HL-60 (cell line): ENCODE measurements at regions not wholly inside any gene's neighbourhood (a gene's known extent, or its start where the extent isn't known, plus 50 kb on each side); places are given as distances from the start of the nearest gene placed in this dataset.

Experiments
- POLR2AphosphoS5 ChIP-seq: IDR thresholded peaks from 2 replicates; pipeline ENCODE4 v1.6.1; 2012; ENCODE audit warnings: low read depth
- TF ChIP-seq, protein P1 (sequence below): IDR thresholded peaks from one replicate; pipeline ENCODE4 v1.5.1; 2011; ENCODE audit warnings: low read length, control low read depth, inconsistent platforms; ENCODE audit not compliant: insufficient read depth
- TF ChIP-seq, protein P2 (sequence below): IDR thresholded peaks from 2 replicates; pipeline ENCODE4 v1.6.1; 2012; ENCODE audit warnings: low read depth; ENCODE audit not compliant: insufficient replicate concordance

DNA sequence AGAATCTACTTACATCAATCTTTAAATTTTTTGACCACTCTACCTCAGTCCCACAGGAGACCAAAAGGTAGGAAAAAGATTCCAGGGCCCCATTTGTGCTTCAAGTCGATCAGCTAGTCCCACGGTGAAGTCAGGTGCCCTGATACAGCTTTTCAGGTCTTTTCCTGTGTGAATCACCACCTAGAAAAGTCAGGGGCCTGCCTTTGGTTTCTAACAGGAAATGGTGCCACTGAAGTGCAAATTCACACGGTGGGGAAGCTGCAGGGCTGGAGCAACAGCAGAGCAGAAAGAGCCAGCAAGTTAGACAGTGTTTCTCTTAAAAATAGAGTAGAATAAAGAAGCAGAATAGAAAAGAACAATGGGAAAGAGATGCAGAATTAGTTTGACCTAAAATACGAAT lies 107.5 kb downstream of the KLF12 start:
- TF ChIP-seq, protein P1, sequence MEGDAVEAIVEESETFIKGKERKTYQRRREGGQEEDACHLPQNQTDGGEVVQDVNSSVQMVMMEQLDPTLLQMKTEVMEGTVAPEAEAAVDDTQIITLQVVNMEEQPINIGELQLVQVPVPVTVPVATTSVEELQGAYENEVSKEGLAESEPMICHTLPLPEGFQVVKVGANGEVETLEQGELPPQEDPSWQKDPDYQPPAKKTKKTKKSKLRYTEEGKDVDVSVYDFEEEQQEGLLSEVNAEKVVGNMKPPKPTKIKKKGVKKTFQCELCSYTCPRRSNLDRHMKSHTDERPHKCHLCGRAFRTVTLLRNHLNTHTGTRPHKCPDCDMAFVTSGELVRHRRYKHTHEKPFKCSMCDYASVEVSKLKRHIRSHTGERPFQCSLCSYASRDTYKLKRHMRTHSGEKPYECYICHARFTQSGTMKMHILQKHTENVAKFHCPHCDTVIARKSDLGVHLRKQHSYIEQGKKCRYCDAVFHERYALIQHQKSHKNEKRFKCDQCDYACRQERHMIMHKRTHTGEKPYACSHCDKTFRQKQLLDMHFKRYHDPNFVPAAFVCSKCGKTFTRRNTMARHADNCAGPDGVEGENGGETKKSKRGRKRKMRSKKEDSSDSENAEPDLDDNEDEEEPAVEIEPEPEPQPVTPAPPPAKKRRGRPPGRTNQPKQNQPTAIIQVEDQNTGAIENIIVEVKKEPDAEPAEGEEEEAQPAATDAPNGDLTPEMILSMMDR, result no peak
- TF ChIP-seq POLR2AphosphoS5, result no peak
- TF ChIP-seq, protein P2, sequence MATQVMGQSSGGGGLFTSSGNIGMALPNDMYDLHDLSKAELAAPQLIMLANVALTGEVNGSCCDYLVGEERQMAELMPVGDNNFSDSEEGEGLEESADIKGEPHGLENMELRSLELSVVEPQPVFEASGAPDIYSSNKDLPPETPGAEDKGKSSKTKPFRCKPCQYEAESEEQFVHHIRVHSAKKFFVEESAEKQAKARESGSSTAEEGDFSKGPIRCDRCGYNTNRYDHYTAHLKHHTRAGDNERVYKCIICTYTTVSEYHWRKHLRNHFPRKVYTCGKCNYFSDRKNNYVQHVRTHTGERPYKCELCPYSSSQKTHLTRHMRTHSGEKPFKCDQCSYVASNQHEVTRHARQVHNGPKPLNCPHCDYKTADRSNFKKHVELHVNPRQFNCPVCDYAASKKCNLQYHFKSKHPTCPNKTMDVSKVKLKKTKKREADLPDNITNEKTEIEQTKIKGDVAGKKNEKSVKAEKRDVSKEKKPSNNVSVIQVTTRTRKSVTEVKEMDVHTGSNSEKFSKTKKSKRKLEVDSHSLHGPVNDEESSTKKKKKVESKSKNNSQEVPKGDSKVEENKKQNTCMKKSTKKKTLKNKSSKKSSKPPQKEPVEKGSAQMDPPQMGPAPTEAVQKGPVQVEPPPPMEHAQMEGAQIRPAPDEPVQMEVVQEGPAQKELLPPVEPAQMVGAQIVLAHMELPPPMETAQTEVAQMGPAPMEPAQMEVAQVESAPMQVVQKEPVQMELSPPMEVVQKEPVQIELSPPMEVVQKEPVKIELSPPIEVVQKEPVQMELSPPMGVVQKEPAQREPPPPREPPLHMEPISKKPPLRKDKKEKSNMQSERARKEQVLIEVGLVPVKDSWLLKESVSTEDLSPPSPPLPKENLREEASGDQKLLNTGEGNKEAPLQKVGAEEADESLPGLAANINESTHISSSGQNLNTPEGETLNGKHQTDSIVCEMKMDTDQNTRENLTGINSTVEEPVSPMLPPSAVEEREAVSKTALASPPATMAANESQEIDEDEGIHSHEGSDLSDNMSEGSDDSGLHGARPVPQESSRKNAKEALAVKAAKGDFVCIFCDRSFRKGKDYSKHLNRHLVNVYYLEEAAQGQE, result no peak
